GM12878 (cell line): ENCODE measurements at regions not wholly inside any gene's neighbourhood (a gene's known extent, or its start where the extent isn't known, plus 50 kb on each side); places are given as distances from the start of the nearest gene placed in this dataset.

Experiments
- ATAC-seq: fragments of 200-7000 bp; cut with Tn5 transposase; 3 replicates; pipeline ENCODE4 v1.9.1; 2020; ENCODE audit warnings: mild to moderate bottlenecking, moderate library complexity
- BruUV-seq: library from RNA; stranded (reverse); fragments of 400-500 nt; replicated peaks from 2 replicates; lab custom pipeline; 2021; lab: Mats Ljungman, UMichigan
- CTCF ChIA-PET: fragments of 300-600 bp; sonication (Branson Sonifier 250); formaldehyde crosslinking; extraction: SDS; loops from one replicate; lab custom pipeline; 2021; ENCODE audit warnings: inconsistent platforms; lab: Yijun Ruan, JAX
- POLR2A ChIA-PET: fragments of 350-600 bp; formaldehyde crosslinking; extraction: SDS; loops from one replicate; lab custom pipeline; 2021; ENCODE audit warnings: inconsistent platforms; lab: Charles Lee
- RAD21 ChIA-PET: fragments of 300-600 bp; sonication (Branson Sonifier 250); formaldehyde crosslinking; loops from one replicate; lab custom pipeline; 2023; ENCODE audit warnings: antibody characterized with exemption; ENCODE audit not compliant: unreplicated experiment; lab: Charles Lee
- SMC1A ChIA-PET: fragments of 300-600 bp; sonication (Branson Sonifier 250); formaldehyde crosslinking; loops from one replicate; lab custom pipeline; 2023; ENCODE audit not compliant: unreplicated experiment, uncharacterized antibody; lab: Charles Lee
- DNase-seq: peaks from one replicate; pipeline ENCODE4 v3.0.0-alpha.2; 2011; ENCODE audit warnings: low read depth, low spot score
- FAIRE-seq: peaks from 3 replicates; lab custom pipeline; 2011; peaks lifted over from hg19 to GRCh38; lab: Jason Lieb, UNC
- H2AFZ ChIP-seq: 2 replicates; pipeline ENCODE4 v1.6.0; 2011; ENCODE audit warnings: low read depth, low read length, control low read depth; ENCODE audit not compliant: control insufficient read depth
- H3K27ac ChIP-seq: 2 replicates; pipeline ENCODE4 v1.5.1; 2011; ENCODE audit warnings: control low read depth; ENCODE audit not compliant: control insufficient read depth, insufficient read depth
- H3K27me3 ChIP-seq, 2 experiments: replicated peaks in 1 of 2; 2 replicates each; pipeline versions ENCODE4 v1.6.0 to v1.6.1; 2011; ENCODE audit warnings: low read length in 1 of 2; ENCODE audit not compliant: control insufficient read depth in 2 of 2, insufficient read depth in 2 of 2
- H3K36me3 ChIP-seq, 2 experiments: 2 replicates each; pipeline ENCODE4 v1.5.1; 2011; ENCODE audit warnings: low read length in 1 of 2; ENCODE audit not compliant: control insufficient read depth in 2 of 2, insufficient read depth in 2 of 2
- H3K4me1 ChIP-seq: 2 replicates; pipeline ENCODE4 v1.6.1; 2011; ENCODE audit warnings: mild to moderate bottlenecking, low read length, moderate library complexity, mixed read lengths; ENCODE audit not compliant: control insufficient read depth, insufficient read depth
- H3K4me2 ChIP-seq: 2 replicates; pipeline ENCODE4 v1.6.0; 2011; ENCODE audit warnings: control low read depth; ENCODE audit not compliant: control insufficient read depth, insufficient read depth
- H3K4me3 ChIP-seq: fragments of 200-600 bp; sonication (generic); 2 replicates; pipeline ENCODE4 v1.5.1; 2016
- H3K79me2 ChIP-seq: 2 replicates; pipeline ENCODE4 v1.6.0; 2011; ENCODE audit warnings: low read length; ENCODE audit not compliant: control insufficient read depth, insufficient read depth
- H3K9ac ChIP-seq: 2 replicates; pipeline ENCODE4 v1.8.0; 2011; ENCODE audit warnings: low read length, control low read depth, mixed read lengths; ENCODE audit not compliant: control insufficient read depth, insufficient read depth
- H3K9me3 ChIP-seq: replicated peaks from 3 replicates; pipeline ENCODE4 v1.5.1; 2011; ENCODE audit warnings: mild to moderate bottlenecking, low read length; ENCODE audit not compliant: control insufficient read depth, insufficient read depth
- H4K20me1 ChIP-seq: 2 replicates; pipeline ENCODE4 v1.6.0; 2011; ENCODE audit not compliant: control insufficient read depth, insufficient read depth
- CHD1 ChIP-seq: IDR thresholded peaks from 2 replicates; pipeline ENCODE4 v1.6.1; 2012; ENCODE audit warnings: low read depth, low read length, improper control_type of control experiment
- MXI1 ChIP-seq: fragments of 150-350 bp; IDR thresholded peaks from 2 replicates; pipeline ENCODE4 v1.6.1; 2011; ENCODE audit warnings: low read depth, mild to moderate bottlenecking, inconsistent platforms, low read length, improper control_type of control experiment
- MYC ChIP-seq: IDR thresholded peaks from 2 replicates; pipeline ENCODE4 v1.6.1; 2011; ENCODE audit warnings: mild to moderate bottlenecking, low read length, moderate library complexity, inconsistent platforms; ENCODE audit not compliant: insufficient read depth, insufficient replicate concordance, insufficient read length, severe bottlenecking
- NBN ChIP-seq: fragments of 450-650 bp; IDR thresholded peaks from 2 replicates; pipeline ENCODE4 v1.6.1; 2016
- NFXL1 ChIP-seq: fragments of 450-650 bp; IDR thresholded peaks from 2 replicates; pipeline ENCODE4 v1.6.1; 2017; ENCODE audit warnings: antibody characterized with exemption, mild to moderate bottlenecking, borderline replicate concordance
- POLR2AphosphoS5 ChIP-seq: IDR thresholded peaks from 2 replicates; pipeline ENCODE4 v1.6.1; 2011; ENCODE audit warnings: mild to moderate bottlenecking, low read length, inconsistent platforms
- SREBF1 ChIP-seq: IDR thresholded peaks from 2 replicates; pipeline ENCODE4 v1.6.1; 2012; ENCODE audit warnings: mild to moderate bottlenecking, low read length
- STAT3 ChIP-seq: IDR thresholded peaks from 2 replicates; pipeline ENCODE4 v1.6.1; 2011; ENCODE audit warnings: low read depth, low read length, improper control_type of control experiment
- TCF7 ChIP-seq: IDR thresholded peaks from 2 replicates; pipeline ENCODE4 v1.6.1; 2014; ENCODE audit warnings: antibody characterized with exemption, borderline replicate concordance
- ZBED1 ChIP-seq: IDR thresholded peaks from 2 replicates; pipeline ENCODE4 v1.6.1; 2016; ENCODE audit warnings: borderline replicate concordance
- ZNF207 ChIP-seq: fragments of 450-650 bp; IDR thresholded peaks from 2 replicates; pipeline ENCODE4 v1.6.1; 2014; ENCODE audit warnings: antibody characterized with exemption, mild to moderate bottlenecking, borderline replicate concordance
- ZNF622 ChIP-seq: fragments of 450-650 bp; IDR thresholded peaks from 2 replicates; pipeline ENCODE4 v1.6.1; 2017; ENCODE audit warnings: mild to moderate bottlenecking, inconsistent platforms
- ZSCAN29 ChIP-seq: fragments of 450-650 bp; IDR thresholded peaks from 2 replicates; pipeline ENCODE4 v1.6.1; 2017; ENCODE audit warnings: mild to moderate bottlenecking, moderate library complexity
- WGBS: methylation state at CpG from one replicate; pipeline ENCODE4 v1.1.6; 2016; ENCODE audit warnings: low lambda C conversion rate; ENCODE audit not compliant: insufficient replicate concordance, insufficient coverage; ENCODE audit errors: missing lambda C conversion rate; 5-methylcytosine and 5-hydroxymethylcytosine counted together
- in situ Hi-C: fragments of 300-500 bp; cut with MboI; formaldehyde crosslinking; loops from 9 replicates; pipeline ENCODE4 v1.14.3; 2018; ENCODE audit warnings: mixed read lengths
- intact Hi-C: fragments of 100-400 bp; cut with micrococcal nuclease; formaldehyde crosslinking; loops from one replicate; pipeline ENCODE4 v1.14.2; 2022; ENCODE audit not compliant: unreplicated experiment
- TF ChIP-seq, protein P1 (sequence below): fragments of 450-650 bp; IDR thresholded peaks from 2 replicates; pipeline ENCODE4 v1.6.1; 2017; ENCODE audit warnings: low read depth, mild to moderate bottlenecking, moderate library complexity
- TF ChIP-seq, protein P2 (sequence below): fragments of 450-650 bp; formaldehyde crosslinking; IDR thresholded peaks from 2 replicates; pipeline ENCODE4 v1.5.0; 2022; ENCODE audit warnings: mild to moderate bottlenecking, missing genetic modification characterization
- TF ChIP-seq, protein P3 (sequence below): IDR thresholded peaks from 2 replicates; pipeline ENCODE4 v1.6.1; 2012; ENCODE audit warnings: improper control_type of control experiment, low read depth, low read length; ENCODE audit not compliant: insufficient replicate concordance

DNA sequence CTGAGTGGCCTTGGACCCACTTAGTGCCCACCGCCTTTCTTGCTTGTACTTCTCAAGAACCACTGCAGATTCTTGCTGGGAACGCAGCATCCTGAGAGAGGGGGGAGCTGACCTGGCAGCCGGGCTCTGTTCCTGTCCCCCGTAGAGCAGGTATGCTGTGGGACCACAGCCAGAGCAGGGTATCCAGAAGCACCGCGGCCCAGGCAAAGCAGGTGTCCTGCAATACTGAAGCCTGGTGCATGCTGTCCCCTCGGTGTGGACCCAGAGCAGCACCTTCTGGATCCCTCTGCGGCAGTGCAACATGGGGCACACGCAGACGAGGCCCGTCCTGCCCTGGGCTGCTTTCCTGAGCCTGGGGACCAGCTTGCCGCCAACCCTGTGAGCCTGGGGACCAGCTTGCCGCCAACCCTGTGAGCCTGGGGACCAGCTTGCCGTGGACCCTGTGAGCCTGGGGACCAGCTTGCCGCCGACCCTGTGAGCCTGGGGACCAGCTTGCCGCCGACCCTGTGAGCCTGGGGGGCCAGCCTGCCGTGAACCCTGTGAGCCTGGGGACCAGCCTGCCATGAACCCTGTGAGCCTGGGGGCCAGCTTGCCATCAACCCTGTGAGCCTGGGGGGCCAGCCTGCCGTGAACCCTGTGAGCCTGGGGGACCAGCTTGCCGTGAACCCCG lies 60.9 kb upstream of the ADGRA1 start:
- intact Hi-C loops = no loop called here
- in situ Hi-C loops = no loop called here
- Histone ChIP-seq H3K4me3 (no peak overlapping the region), H4K20me1 (no peaks in the 10 kb centered on the region), H3K4me1 (no peaks in the 10 kb centered on the region), H3K36me3 (no peaks in the 10 kb centered on the region), H3K27ac (no peak overlapping the region), H3K79me2 (no peaks in the 10 kb centered on the region), H3K9me3 (no peaks in the 10 kb centered on the region; the same call in 2 of the 3 replicates), H3K27me3 (no peaks in the 10 kb centered on the region), H3K9ac (no peak overlapping the region), H3K4me2 (no peak overlapping the region), H2AFZ (no peak overlapping the region)
- FAIRE-seq (no peak), DNase-seq (no peak), ATAC-seq (no peak)
- BruUV-seq = no TSS peak
- ChIA-PET POLR2A (no interaction called here), SMC1A (no interaction called here), CTCF (no interaction called here), RAD21 (no interaction called here)
- 40% methylated on average over 22 of the region's 22 CpGs for WGBS
- TF ChIP-seq, protein P1, sequence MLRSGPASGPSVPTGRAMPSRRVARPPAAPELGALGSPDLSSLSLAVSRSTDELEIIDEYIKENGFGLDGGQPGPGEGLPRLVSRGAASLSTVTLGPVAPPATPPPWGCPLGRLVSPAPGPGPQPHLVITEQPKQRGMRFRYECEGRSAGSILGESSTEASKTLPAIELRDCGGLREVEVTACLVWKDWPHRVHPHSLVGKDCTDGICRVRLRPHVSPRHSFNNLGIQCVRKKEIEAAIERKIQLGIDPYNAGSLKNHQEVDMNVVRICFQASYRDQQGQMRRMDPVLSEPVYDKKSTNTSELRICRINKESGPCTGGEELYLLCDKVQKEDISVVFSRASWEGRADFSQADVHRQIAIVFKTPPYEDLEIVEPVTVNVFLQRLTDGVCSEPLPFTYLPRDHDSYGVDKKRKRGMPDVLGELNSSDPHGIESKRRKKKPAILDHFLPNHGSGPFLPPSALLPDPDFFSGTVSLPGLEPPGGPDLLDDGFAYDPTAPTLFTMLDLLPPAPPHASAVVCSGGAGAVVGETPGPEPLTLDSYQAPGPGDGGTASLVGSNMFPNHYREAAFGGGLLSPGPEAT = no peak
- TF ChIP-seq, protein P2, sequence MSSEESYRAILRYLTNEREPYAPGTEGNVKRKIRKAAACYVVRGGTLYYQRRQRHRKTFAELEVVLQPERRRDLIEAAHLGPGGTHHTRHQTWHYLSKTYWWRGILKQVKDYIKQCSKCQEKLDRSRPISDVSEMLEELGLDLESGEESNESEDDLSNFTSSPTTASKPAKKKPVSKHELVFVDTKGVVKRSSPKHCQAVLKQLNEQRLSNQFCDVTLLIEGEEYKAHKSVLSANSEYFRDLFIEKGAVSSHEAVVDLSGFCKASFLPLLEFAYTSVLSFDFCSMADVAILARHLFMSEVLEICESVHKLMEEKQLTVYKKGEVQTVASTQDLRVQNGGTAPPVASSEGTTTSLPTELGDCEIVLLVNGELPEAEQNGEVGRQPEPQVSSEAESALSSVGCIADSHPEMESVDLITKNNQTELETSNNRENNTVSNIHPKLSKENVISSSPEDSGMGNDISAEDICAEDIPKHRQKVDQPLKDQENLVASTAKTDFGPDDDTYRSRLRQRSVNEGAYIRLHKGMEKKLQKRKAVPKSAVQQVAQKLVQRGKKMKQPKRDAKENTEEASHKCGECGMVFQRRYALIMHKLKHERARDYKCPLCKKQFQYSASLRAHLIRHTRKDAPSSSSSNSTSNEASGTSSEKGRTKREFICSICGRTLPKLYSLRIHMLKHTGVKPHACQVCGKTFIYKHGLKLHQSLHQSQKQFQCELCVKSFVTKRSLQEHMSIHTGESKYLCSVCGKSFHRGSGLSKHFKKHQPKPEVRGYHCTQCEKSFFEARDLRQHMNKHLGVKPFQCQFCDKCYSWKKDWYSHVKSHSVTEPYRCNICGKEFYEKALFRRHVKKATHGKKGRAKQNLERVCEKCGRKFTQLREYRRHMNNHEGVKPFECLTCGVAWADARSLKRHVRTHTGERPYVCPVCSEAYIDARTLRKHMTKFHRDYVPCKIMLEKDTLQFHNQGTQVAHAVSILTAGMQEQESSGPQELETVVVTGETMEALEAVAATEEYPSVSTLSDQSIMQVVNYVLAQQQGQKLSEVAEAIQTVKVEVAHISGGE (CRISPR knock-in tag) = no peak
- TF ChIP-seq MYC = no peak
- no peak for TF ChIP-seq NBN
- no peak for TF ChIP-seq POLR2AphosphoS5
- TF ChIP-seq ZNF622 = no peak
- TF ChIP-seq SREBF1 = no peak
- TF ChIP-seq TCF7 = no peak
- TF ChIP-seq, protein P3, sequence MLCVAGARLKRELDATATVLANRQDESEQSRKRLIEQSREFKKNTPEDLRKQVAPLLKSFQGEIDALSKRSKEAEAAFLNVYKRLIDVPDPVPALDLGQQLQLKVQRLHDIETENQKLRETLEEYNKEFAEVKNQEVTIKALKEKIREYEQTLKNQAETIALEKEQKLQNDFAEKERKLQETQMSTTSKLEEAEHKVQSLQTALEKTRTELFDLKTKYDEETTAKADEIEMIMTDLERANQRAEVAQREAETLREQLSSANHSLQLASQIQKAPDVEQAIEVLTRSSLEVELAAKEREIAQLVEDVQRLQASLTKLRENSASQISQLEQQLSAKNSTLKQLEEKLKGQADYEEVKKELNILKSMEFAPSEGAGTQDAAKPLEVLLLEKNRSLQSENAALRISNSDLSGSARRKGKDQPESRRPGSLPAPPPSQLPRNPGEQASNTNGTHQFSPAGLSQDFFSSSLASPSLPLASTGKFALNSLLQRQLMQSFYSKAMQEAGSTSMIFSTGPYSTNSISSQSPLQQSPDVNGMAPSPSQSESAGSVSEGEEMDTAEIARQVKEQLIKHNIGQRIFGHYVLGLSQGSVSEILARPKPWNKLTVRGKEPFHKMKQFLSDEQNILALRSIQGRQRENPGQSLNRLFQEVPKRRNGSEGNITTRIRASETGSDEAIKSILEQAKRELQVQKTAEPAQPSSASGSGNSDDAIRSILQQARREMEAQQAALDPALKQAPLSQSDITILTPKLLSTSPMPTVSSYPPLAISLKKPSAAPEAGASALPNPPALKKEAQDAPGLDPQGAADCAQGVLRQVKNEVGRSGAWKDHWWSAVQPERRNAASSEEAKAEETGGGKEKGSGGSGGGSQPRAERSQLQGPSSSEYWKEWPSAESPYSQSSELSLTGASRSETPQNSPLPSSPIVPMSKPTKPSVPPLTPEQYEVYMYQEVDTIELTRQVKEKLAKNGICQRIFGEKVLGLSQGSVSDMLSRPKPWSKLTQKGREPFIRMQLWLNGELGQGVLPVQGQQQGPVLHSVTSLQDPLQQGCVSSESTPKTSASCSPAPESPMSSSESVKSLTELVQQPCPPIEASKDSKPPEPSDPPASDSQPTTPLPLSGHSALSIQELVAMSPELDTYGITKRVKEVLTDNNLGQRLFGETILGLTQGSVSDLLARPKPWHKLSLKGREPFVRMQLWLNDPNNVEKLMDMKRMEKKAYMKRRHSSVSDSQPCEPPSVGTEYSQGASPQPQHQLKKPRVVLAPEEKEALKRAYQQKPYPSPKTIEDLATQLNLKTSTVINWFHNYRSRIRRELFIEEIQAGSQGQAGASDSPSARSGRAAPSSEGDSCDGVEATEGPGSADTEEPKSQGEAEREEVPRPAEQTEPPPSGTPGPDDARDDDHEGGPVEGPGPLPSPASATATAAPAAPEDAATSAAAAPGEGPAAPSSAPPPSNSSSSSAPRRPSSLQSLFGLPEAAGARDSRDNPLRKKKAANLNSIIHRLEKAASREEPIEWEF = no peak
- no peak for TF ChIP-seq NFXL1
- TF ChIP-seq ZSCAN29 = no peak
- TF ChIP-seq MXI1 = no peak
- TF ChIP-seq ZBED1 = no peak
- no peak for TF ChIP-seq STAT3
- TF ChIP-seq CHD1 = no peak
- TF ChIP-seq ZNF207 = no peak
